GM10248 (cell line): ENCODE measurements at regions not wholly inside any gene's neighbourhood (a gene's known extent, or its start where the extent isn't known, plus 50 kb on each side); places are given as distances from the start of the nearest gene placed in this dataset.

ENCODE experiments used
- CTCF ChIA-PET: fragments of 300-600 bp; sonication (Branson Sonifier 250); formaldehyde crosslinking; extraction: SDS; loops from one replicate; lab custom pipeline; 2021; ENCODE audit warnings: antibody characterized with exemption; lab: Yijun Ruan, JAX
- POLR2A ChIA-PET: fragments of 350-650 bp; sonication (Branson Sonifier 250); formaldehyde crosslinking; extraction: SDS; loops from one replicate; lab custom pipeline; 2020; ENCODE audit warnings: antibody characterized with exemption; lab: Yijun Ruan, JAX
- DNase-seq: peaks from one replicate; pipeline ENCODE4 v3.0.0; 2012; ENCODE audit errors: extremely low spot score
- TF ChIP-seq, protein P1 (sequence below): IDR thresholded peaks from 2 replicates; pipeline ENCODE4 v1.5.1; 2012; ENCODE audit warnings: mild to moderate bottlenecking, low read depth; ENCODE audit errors: extremely low read depth, missing control alignments, control extremely low read depth

- no peak for DNase-seq
- POLR2A ChIA-PET, result no interaction called here
- CTCF ChIA-PET, result interaction anchor here (1.0 to 2.4 kb wide), 8 partner anchors 8 to 410 kb away, joined by 3 to 7 read pairs (median 4); no protein-coding TSS in a partner anchor
- TF ChIP-seq, protein P1, sequence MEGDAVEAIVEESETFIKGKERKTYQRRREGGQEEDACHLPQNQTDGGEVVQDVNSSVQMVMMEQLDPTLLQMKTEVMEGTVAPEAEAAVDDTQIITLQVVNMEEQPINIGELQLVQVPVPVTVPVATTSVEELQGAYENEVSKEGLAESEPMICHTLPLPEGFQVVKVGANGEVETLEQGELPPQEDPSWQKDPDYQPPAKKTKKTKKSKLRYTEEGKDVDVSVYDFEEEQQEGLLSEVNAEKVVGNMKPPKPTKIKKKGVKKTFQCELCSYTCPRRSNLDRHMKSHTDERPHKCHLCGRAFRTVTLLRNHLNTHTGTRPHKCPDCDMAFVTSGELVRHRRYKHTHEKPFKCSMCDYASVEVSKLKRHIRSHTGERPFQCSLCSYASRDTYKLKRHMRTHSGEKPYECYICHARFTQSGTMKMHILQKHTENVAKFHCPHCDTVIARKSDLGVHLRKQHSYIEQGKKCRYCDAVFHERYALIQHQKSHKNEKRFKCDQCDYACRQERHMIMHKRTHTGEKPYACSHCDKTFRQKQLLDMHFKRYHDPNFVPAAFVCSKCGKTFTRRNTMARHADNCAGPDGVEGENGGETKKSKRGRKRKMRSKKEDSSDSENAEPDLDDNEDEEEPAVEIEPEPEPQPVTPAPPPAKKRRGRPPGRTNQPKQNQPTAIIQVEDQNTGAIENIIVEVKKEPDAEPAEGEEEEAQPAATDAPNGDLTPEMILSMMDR, result no peak
These were observed 234.2 kb upstream of the FGGY start for GRCh38 chr1:59062743-59063142.

- no peak for DNase-seq
- TF ChIP-seq, protein P1, result no peak
- ChIA-PET CTCF (interaction anchor here (1.0 to 2.4 kb wide), 4 partner anchors 9 to 410 kb away, joined by 3 to 7 read pairs (median 4); no protein-coding TSS in a partner anchor), POLR2A (no interaction called here)
These were observed 233.4 kb upstream of the FGGY start for GRCh38 chr1:59063501-59063900.

DNA sequence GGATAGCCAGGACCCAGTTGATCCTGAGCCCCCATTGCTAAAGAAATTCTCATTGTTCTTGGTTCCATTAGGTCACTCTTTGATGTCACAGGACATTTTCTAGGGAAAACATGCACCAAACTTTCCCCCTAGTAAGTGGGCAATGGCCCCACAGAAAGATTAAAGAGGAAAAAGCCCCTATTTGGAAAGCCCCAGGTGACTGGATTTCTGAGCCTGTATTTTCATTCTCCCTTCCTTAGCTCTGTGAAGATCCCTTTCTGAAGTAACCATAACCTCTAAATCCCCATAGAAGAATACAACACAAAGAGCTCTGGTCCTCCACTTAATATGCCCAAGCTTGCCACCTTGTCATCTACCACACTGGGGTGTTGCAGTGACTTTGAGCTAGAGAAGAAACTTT, 232.3 kb upstream of the FGGY start:
- ChIA-PET CTCF (interaction anchor here (0.9 to 1.6 kb wide), 5 partner anchors 13 to 269 kb away, joined by 3 to 5 read pairs (median 3); no protein-coding TSS in a partner anchor), POLR2A (no interaction called here)
- DNase-seq, result no peak
- TF ChIP-seq, protein P1, result no peak

GRCh38 chr1:59066236-59066635, 230.7 kb upstream of the FGGY start:
- TF ChIP-seq, protein P1, result no peak
- no peak for DNase-seq
- ChIA-PET POLR2A (no interaction called here), CTCF (interaction anchor here (1.4 kb wide), 1 partner anchor 12 kb away, joined by 6 read pairs; no protein-coding TSS in a partner anchor)

DNA sequence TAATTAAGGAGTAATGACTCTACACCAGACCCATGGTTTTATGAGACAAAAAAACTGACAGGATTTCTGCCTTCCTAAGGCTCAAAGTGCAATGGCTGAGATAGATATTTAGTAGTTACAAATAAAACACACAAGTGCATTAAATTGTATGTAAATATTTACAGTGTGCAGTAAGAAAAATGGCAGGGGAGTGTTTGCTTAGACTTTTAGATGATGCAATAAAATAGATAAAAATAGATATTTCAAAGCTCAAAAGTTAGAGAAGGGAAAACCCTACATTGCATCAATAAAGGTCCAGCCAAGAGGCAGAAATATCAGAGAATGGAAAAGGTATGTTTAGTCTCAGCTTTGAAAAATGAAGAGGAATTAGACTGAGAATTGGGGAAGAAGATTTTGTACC, 226.3 kb upstream of the FGGY start:
- POLR2A ChIA-PET, result interaction anchor here (1.0 kb wide), 1 partner anchor 287 kb away, joined by 3 read pairs; the partner anchor contains the start of gene JUN
- TF ChIP-seq, protein P1, result no peak
- CTCF ChIA-PET, result interaction anchor here (1.2 to 1.4 kb wide), 3 partner anchors 9 to 42 kb away, joined by 3 to 4 read pairs (median 4); no protein-coding TSS in a partner anchor
- no peak for DNase-seq

DNA sequence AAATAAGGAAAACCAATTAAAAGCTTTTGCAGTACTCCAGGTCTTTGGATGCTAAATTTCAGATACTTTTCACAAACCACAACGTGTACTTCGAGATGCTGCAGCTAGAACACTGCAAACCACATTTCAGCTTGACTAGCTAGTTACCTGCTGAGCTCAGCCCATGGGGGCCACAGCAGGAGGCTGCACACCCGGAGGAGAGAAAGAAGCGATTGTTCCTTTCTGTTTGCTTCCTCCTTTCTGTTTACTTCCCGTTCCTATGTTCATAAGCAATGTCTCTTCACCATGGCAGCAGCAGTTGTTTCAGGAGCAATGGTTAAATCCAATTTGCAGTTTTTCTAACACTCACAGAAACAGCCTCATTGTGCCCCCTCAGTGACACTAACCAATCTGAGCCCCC, 225.6 kb upstream of the FGGY start:
- ChIA-PET POLR2A (interaction anchor here (1.0 kb wide), 1 partner anchor 287 kb away, joined by 3 read pairs; the partner anchor contains the start of gene JUN), CTCF (interaction anchor here (0.7 to 1.4 kb wide), 4 partner anchors 9 to 43 kb away, joined by 3 to 4 read pairs (median 4); no protein-coding TSS in a partner anchor)
- TF ChIP-seq, protein P1, result no peak
- DNase-seq, result no peak
